H1 (cell line): ENCODE measurements at regions not wholly inside any gene's neighbourhood (a gene's known extent, or its start where the extent isn't known, plus 50 kb on each side); places are given as distances from the start of the nearest gene placed in this dataset.

Experiments
- CTCF ChIA-PET: fragments of 300-600 bp; sonication (Branson Sonifier 250); formaldehyde crosslinking; loops from one replicate; lab custom pipeline; 2021; ENCODE audit not compliant: partially characterized antibody; lab: Charles Lee
- POLR2A ChIA-PET: fragments of 300-600 bp; sonication (Branson Sonifier 250); formaldehyde crosslinking; loops from one replicate; lab custom pipeline; 2021; ENCODE audit warnings: inconsistent platforms; ENCODE audit not compliant: partially characterized antibody; lab: Charles Lee
- DNase-seq, 2 experiments: peaks; one replicate each; pipeline versions ENCODE4 v3.0.0 to v3.0.0-alpha.2; 2010 to 2022; ENCODE audit warnings: low spot score in 2 of 2, low read depth in 1 of 2, mixed read lengths in 1 of 2
- FAIRE-seq: peaks from 2 replicates; lab custom pipeline; 2011; peaks lifted over from hg19 to GRCh38; lab: Jason Lieb, UNC
- H2AFZ ChIP-seq: 2 replicates; pipeline ENCODE4 v1.8.1; 2012; ENCODE audit warnings: low read length, inconsistent platforms
- H2AK5ac ChIP-seq: 2 replicates; pipeline ENCODE4 v1.6.1; 2013; ENCODE audit warnings: low read depth, low read length
- H2BK120ac ChIP-seq: replicated peaks from 2 replicates; pipeline ENCODE3; 2013; ENCODE audit warnings: low read depth, low read length, inconsistent platforms
- H2BK12ac ChIP-seq: 2 replicates; pipeline ENCODE4 v1.6.1; 2013; ENCODE audit warnings: low read depth, low read length
- H2BK15ac ChIP-seq: 2 replicates; pipeline ENCODE4 v1.6.1; 2013; ENCODE audit warnings: low read length
- H2BK20ac ChIP-seq: 2 replicates; pipeline ENCODE4 v1.6.1; 2013; ENCODE audit warnings: low read length
- H2BK5ac ChIP-seq: 2 replicates; pipeline ENCODE4 v1.6.1; 2013; ENCODE audit warnings: low read depth, low read length
- H3K14ac ChIP-seq: 2 replicates; pipeline ENCODE4 v1.6.1; 2013; ENCODE audit warnings: inconsistent platforms; ENCODE audit not compliant: insufficient read length
- H3K18ac ChIP-seq: 2 replicates; pipeline ENCODE4 v1.6.1; 2013; ENCODE audit warnings: low read length; ENCODE audit errors: extremely low read depth
- H3K23ac ChIP-seq: 2 replicates; pipeline ENCODE4 v1.6.1; 2013; ENCODE audit warnings: inconsistent platforms; ENCODE audit not compliant: insufficient read length
- H3K23me2 ChIP-seq: 2 replicates; pipeline ENCODE4 v1.6.1; 2013; ENCODE audit warnings: low read depth, low read length
- H3K27ac ChIP-seq: 2 replicates; pipeline ENCODE4 v1.6.1; 2011; ENCODE audit warnings: low read depth, low read length, inconsistent platforms
- H3K27me3 ChIP-seq, 4 experiments: replicated peaks in 1 of 4; 1 replicate in 1 of 4; 2 replicates in 3 of 4; pipeline versions ENCODE4 v1.6.1 to v1.8.1; 2011 to 2013; ENCODE audit warnings: low read length in 3 of 4, mild to moderate bottlenecking in 3 of 4, inconsistent platforms in 2 of 4, mixed read lengths in 2 of 4, moderate library complexity in 1 of 4; ENCODE audit not compliant: control insufficient read depth in 3 of 4, insufficient read depth in 3 of 4; ENCODE audit errors: extremely low read depth in 1 of 4
- H3K36me3 ChIP-seq, 4 experiments: 2 replicates each; pipeline versions ENCODE4 v1.6.1 to v1.8.1; 2011 to 2013; ENCODE audit warnings: mild to moderate bottlenecking in 4 of 4, low read length in 3 of 4, moderate library complexity in 2 of 4, control low read depth in 1 of 4, inconsistent platforms in 1 of 4; ENCODE audit not compliant: insufficient read depth in 4 of 4, control insufficient read depth in 2 of 4
- H3K4ac ChIP-seq: replicated peaks from 2 replicates; pipeline ENCODE3; 2013; ENCODE audit warnings: low read length, low read depth, mixed read lengths, inconsistent platforms; ENCODE audit not compliant: insufficient read length
- H3K4me1 ChIP-seq, 4 experiments: replicated peaks in 1 of 4; 1 replicate in 1 of 4; 2 replicates in 3 of 4; pipeline versions ENCODE4 v1.6.1 to v1.8.1; 2011 to 2013; ENCODE audit warnings: low read length in 3 of 4, inconsistent platforms in 2 of 4, mixed read lengths in 1 of 4; ENCODE audit not compliant: insufficient read depth in 4 of 4, control insufficient read depth in 3 of 4
- H3K4me2 ChIP-seq, 2 experiments: 2 replicates each; pipeline versions ENCODE4 v1.6.1 to v1.8.1; 2011 to 2013; ENCODE audit warnings: low read depth in 2 of 2, low read length in 2 of 2, control low read depth in 1 of 2, inconsistent platforms in 1 of 2, mild to moderate bottlenecking in 1 of 2; ENCODE audit not compliant: insufficient read depth in 1 of 2
- H3K4me3 ChIP-seq, 4 experiments: fragments of 200-600, 300-600 bp in 1 of 4; sonication (generic), shearing (Covaris generic), sonication (Bioruptor Twin) in 1 of 4; 2 replicates each; pipeline versions ENCODE4 v1.5.1 to v1.8.1; 2011 to 2016; ENCODE audit warnings: low read length in 4 of 4, low read depth in 3 of 4, control low read depth in 2 of 4, inconsistent platforms in 2 of 4, mild to moderate bottlenecking in 2 of 4, mixed read lengths in 1 of 4, moderate library complexity in 1 of 4; ENCODE audit not compliant: insufficient read depth in 2 of 4; ENCODE audit errors: extremely low read depth in 1 of 4
- H3K56ac ChIP-seq: replicated peaks from 2 replicates; pipeline ENCODE3; 2013; ENCODE audit warnings: low read depth, mild to moderate bottlenecking, mixed read lengths, low read length, inconsistent platforms; ENCODE audit not compliant: insufficient read length
- H3K79me1 ChIP-seq: 2 replicates; pipeline ENCODE4 v1.6.1; 2013; ENCODE audit warnings: low read depth, low read length, control low read depth
- H3K79me2 ChIP-seq, 2 experiments: 2 replicates each; pipeline versions ENCODE4 v1.6.1 to v1.8.1; 2012 to 2013; ENCODE audit warnings: low read length in 2 of 2, mild to moderate bottlenecking in 2 of 2, inconsistent platforms in 1 of 2; ENCODE audit not compliant: insufficient read depth in 2 of 2, control insufficient read depth in 1 of 2
- H3K9ac ChIP-seq, 4 experiments: replicated peaks in 1 of 4; 1 replicate in 1 of 4; 2 replicates in 3 of 4; pipeline versions ENCODE4 v1.6.1 to v1.8.1; 2011 to 2013; ENCODE audit warnings: low read depth in 3 of 4, low read length in 3 of 4, control low read depth in 2 of 4, mild to moderate bottlenecking in 2 of 4, moderate library complexity in 2 of 4, inconsistent platforms in 1 of 4; ENCODE audit errors: extremely low read depth in 1 of 4
- H3K9me3 ChIP-seq, 2 experiments: 2 replicates each; pipeline versions ENCODE4 v1.6.1 to v1.8.1; 2012 to 2013; ENCODE audit warnings: mild to moderate bottlenecking in 2 of 2, moderate library complexity in 2 of 2, control low read depth in 1 of 2, inconsistent platforms in 1 of 2, low read depth in 1 of 2, low read length in 1 of 2, mixed read lengths in 1 of 2; ENCODE audit not compliant: insufficient read depth in 2 of 2
- H4K20me1 ChIP-seq, 2 experiments: replicated peaks in 1 of 2; 2 replicates each; pipeline versions ENCODE3 to v1.8.1; 2011 to 2013; ENCODE audit warnings: inconsistent platforms in 2 of 2, low read length in 2 of 2, mild to moderate bottlenecking in 1 of 2; ENCODE audit not compliant: insufficient read depth in 2 of 2, control insufficient read depth in 1 of 2
- H4K5ac ChIP-seq: 2 replicates; pipeline ENCODE4 v1.6.1; 2013; ENCODE audit warnings: low read length, low read depth, mixed read lengths, inconsistent platforms; ENCODE audit not compliant: insufficient read length
- H4K8ac ChIP-seq: 2 replicates; pipeline ENCODE4 v1.8.0; 2013; ENCODE audit warnings: mild to moderate bottlenecking, moderate library complexity, low read length, inconsistent platforms; ENCODE audit not compliant: insufficient read depth; ENCODE audit errors: extremely low read depth
- H4K91ac ChIP-seq: replicated peaks from 2 replicates; pipeline ENCODE3; 2013; ENCODE audit warnings: low read length, mixed read lengths, inconsistent platforms; ENCODE audit not compliant: insufficient read length
- BRCA1 ChIP-seq: IDR thresholded peaks from 2 replicates; pipeline ENCODE4 v1.6.1; 2012; ENCODE audit warnings: low read depth, low read length, improper control_type of control experiment
- CHD1 ChIP-seq: IDR thresholded peaks from 2 replicates; pipeline ENCODE4 v1.6.1; 2012; ENCODE audit warnings: low read depth, low read length, improper control_type of control experiment
- E2F6 ChIP-seq: IDR thresholded peaks from 2 replicates; pipeline ENCODE4 v1.6.1; 2012; ENCODE audit warnings: inconsistent platforms
- EP300 ChIP-seq, 2 experiments: IDR thresholded peaks; 1 replicate in 1 of 2; 2 replicates in 1 of 2; pipeline ENCODE4 v1.6.1; 2011 to 2012; ENCODE audit warnings: low read depth in 2 of 2, low read length in 2 of 2, mild to moderate bottlenecking in 2 of 2, borderline replicate concordance in 1 of 2, inconsistent platforms in 1 of 2, moderate library complexity in 1 of 2
- GABPA ChIP-seq: IDR thresholded peaks from 2 replicates; pipeline ENCODE4 v1.6.1; 2011; ENCODE audit warnings: mild to moderate bottlenecking, low read length, moderate library complexity, borderline replicate concordance; ENCODE audit not compliant: insufficient read depth
- JUN ChIP-seq: IDR thresholded peaks from 2 replicates; pipeline ENCODE4 v1.6.1; 2011; ENCODE audit warnings: low read depth, mild to moderate bottlenecking, improper control_type of control experiment, low read length
- JUND ChIP-seq: IDR thresholded peaks from 2 replicates; pipeline ENCODE4 v1.6.1; 2011; ENCODE audit warnings: mild to moderate bottlenecking, improper control_type of control experiment, low read length
- RNF2 ChIP-seq: fragments of 200-900, 300-1000 bp; sonication (generic); IDR thresholded peaks from 2 replicates; pipeline ENCODE4 v1.7.1; 2016; ENCODE audit warnings: borderline replicate concordance, low read depth, mild to moderate bottlenecking, antibody characterized with exemption, low read length; ENCODE audit not compliant: poor library complexity, severe bottlenecking; ENCODE audit errors: missing control alignments
- SIN3A ChIP-seq, 2 experiments: IDR thresholded peaks in 1 of 2; conservative IDR thresholded peaks in 1 of 2; 2 replicates each; pipeline ENCODE4 v1.6.1; 2011 to 2012; ENCODE audit warnings: low read length in 2 of 2, improper control_type of control experiment in 1 of 2, low read depth in 1 of 2, mild to moderate bottlenecking in 1 of 2
- SP1 ChIP-seq: IDR thresholded peaks from 2 replicates; pipeline ENCODE4 v1.6.1; 2011; ENCODE audit warnings: low read depth, low read length
- ZNF274 ChIP-seq: IDR thresholded peaks from 2 replicates; pipeline ENCODE4 v1.7.0; 2012; ENCODE audit warnings: low read length, borderline replicate concordance; ENCODE audit errors: extremely low read depth
- WGBS, 2 experiments: shearing (Covaris generic) in 1 of 2; methylation state at CpG; one replicate each; pipeline versions ENCODE4 v1.1.6 to v1.1.7; 2013 to 2015; ENCODE audit warnings: low lambda C conversion rate in 2 of 2, mixed read lengths in 2 of 2, inconsistent platforms in 1 of 2, low coverage in 1 of 2, missing lambda C conversion rate in 1 of 2; ENCODE audit not compliant: insufficient replicate concordance in 2 of 2, insufficient coverage in 1 of 2, insufficient read length in 1 of 2; ENCODE audit errors: extremely low coverage in 1 of 2, missing lambda C conversion rate in 1 of 2; 5-methylcytosine and 5-hydroxymethylcytosine counted together

GRCh38 chr10:131636116-131636515 lies 264.7 kb upstream of the PPP2R2D start:
- H3K27ac ChIP-seq: no peak overlapping the region
- no peak overlapping the region for H2AFZ ChIP-seq
- H3K4ac ChIP-seq: no peak overlapping the region
- no peak overlapping the region for H3K23ac ChIP-seq
- H4K20me1 ChIP-seq: no peaks in the 10 kb centered on the region
- no peak overlapping the region for H3K4me2 ChIP-seq
- no peak overlapping the region for H4K8ac ChIP-seq
- POLR2A ChIA-PET: interaction anchor here (0.7 kb wide), 1 partner anchor 14 kb away, joined by 3 read pairs; no protein-coding TSS in a partner anchor
- no peak overlapping the region for H3K56ac ChIP-seq
- WGBS, 2 experiments: 89% methylated on average over 9 of the region's 9 CpGs; no CpG with 5 or more reads in 1 of the 2 experiments
- no peaks in the 10 kb centered on the region for H3K9me3 ChIP-seq
- no peak overlapping the region for H2AK5ac ChIP-seq
- DNase-seq (no peak), FAIRE-seq (no peak)
- H2BK15ac ChIP-seq: no peak overlapping the region
- H3K4me1 ChIP-seq: peaks cover 0 to under 1% (median 0%) of the 10 kb centered on the region in 4 experiments; a peak in 1 of 7 replicates
- no peak overlapping the region for H4K91ac ChIP-seq
- no peak overlapping the region; the same call in 1 of the 2 replicates for H3K18ac ChIP-seq
- H3K79me2 ChIP-seq: no peaks in the 10 kb centered on the region
- CTCF ChIA-PET: interaction anchor here (0.7 to 1.2 kb wide), 3 partner anchors 10 to 890 kb away, joined by 3 read pairs; no protein-coding TSS in a partner anchor
- H2BK120ac ChIP-seq: no peak overlapping the region
- no peak overlapping the region for H3K14ac ChIP-seq
- no peak overlapping the region for H3K9ac ChIP-seq
- no peaks in the 10 kb centered on the region for H3K23me2 ChIP-seq
- no peak overlapping the region for H2BK5ac ChIP-seq
- no peaks in the 10 kb centered on the region for H3K36me3 ChIP-seq
- no peaks in the 10 kb centered on the region for H3K79me1 ChIP-seq
- no peaks in the 10 kb centered on the region for H3K27me3 ChIP-seq
- H2BK12ac ChIP-seq: no peak overlapping the region
- H3K4me3 ChIP-seq: no peak overlapping the region
- H4K5ac ChIP-seq: no peak overlapping the region
- H2BK20ac ChIP-seq: no peak overlapping the region
- no peak for TF ChIP-seq RNF2
- no peak for TF ChIP-seq JUN
- no peak for TF ChIP-seq ZNF274
- no peak for TF ChIP-seq BRCA1
- TF ChIP-seq GABPA: no peak
- no peak for TF ChIP-seq E2F6
- TF ChIP-seq CHD1: no peak
- TF ChIP-seq JUND: no peak
- TF ChIP-seq SP1: no peak
- TF ChIP-seq SIN3A (conservative IDR thresholded peaks at IDR 0.05 in 1 of 2, IDR thresholded peaks at IDR 0.05 in 1 of 2; ENCODE audit: low read depth in 1 of 2, low read length in 2 of 2): no peak
- no peak for TF ChIP-seq EP300 (IDR thresholded peaks at IDR 0.05; ENCODE audit: borderline replicate concordance in 1 of 2, low read depth in 2 of 2, low read length in 2 of 2)
